ENCODE measurements at regions not wholly inside any gene's neighbourhood (a gene's known extent, or its start where the extent isn't known, plus 50 kb on each side); places are given as distances from the start of the nearest gene placed in this dataset.

DNA sequence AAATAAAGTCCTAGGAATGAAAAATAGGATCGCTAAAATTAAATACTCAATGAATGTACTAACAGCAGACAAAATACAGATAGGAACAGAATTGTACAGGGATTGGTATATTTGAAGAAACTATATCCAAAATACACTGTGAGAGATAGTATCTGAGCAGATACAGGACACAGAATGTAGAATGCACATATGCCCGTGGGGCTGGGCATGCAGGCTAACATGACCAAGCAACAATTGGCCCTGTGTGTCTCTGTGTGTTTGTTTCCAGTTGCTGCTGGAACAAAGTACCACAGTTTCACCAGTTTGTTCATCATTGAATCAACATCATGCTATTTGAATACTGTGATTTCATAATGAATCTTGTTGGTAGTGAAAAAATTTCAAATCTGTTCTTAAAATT, 127.6 kb downstream of the PMAIP1 start:
- Histone ChIP-seq H2AFZ (ENCODE audit: low read length) (no peak overlapping the region), H3K4me1 (ENCODE audit: insufficient read depth, low read length, poor library complexity, severe bottlenecking) (no peaks in the 10 kb centered on the region), H3F3A (ENCODE audit: low read depth) (no peaks in the 10 kb centered on the region), H3K9me3 (ENCODE audit: insufficient read depth, low read depth, low read length) (no peaks in the 10 kb centered on the region), H4K20me1 (ENCODE audit: insufficient read depth, low read length, poor library complexity, severe bottlenecking) (no peaks in the 10 kb centered on the region), H3K9ac (ENCODE audit: low read depth, low read length, poor library complexity, severe bottlenecking) (no peak overlapping the region), H3K27me3 (ENCODE audit: insufficient read depth, low read length, poor library complexity, severe bottlenecking) (no peaks in the 10 kb centered on the region), H3K79me2 (ENCODE audit: insufficient read depth, low read length) (no peaks in the 10 kb centered on the region), H3K4me3 (ENCODE audit: low read length, poor library complexity, severe bottlenecking) (no peak overlapping the region), H3K36me3 (ENCODE audit: insufficient read depth, low read length) (no peaks in the 10 kb centered on the region), H3K4me2 (ENCODE audit: low read depth, low read length, poor library complexity, severe bottlenecking) (no peak overlapping the region), H3K9me2 (replicated peaks; ENCODE audit: low read depth, low read length) (no peaks in the 10 kb centered on the region)
- TF ChIP-seq, protein P1, sequence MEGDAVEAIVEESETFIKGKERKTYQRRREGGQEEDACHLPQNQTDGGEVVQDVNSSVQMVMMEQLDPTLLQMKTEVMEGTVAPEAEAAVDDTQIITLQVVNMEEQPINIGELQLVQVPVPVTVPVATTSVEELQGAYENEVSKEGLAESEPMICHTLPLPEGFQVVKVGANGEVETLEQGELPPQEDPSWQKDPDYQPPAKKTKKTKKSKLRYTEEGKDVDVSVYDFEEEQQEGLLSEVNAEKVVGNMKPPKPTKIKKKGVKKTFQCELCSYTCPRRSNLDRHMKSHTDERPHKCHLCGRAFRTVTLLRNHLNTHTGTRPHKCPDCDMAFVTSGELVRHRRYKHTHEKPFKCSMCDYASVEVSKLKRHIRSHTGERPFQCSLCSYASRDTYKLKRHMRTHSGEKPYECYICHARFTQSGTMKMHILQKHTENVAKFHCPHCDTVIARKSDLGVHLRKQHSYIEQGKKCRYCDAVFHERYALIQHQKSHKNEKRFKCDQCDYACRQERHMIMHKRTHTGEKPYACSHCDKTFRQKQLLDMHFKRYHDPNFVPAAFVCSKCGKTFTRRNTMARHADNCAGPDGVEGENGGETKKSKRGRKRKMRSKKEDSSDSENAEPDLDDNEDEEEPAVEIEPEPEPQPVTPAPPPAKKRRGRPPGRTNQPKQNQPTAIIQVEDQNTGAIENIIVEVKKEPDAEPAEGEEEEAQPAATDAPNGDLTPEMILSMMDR (conservative IDR thresholded peaks at IDR 0.05; ENCODE audit: low read length) = no peak

DNA sequence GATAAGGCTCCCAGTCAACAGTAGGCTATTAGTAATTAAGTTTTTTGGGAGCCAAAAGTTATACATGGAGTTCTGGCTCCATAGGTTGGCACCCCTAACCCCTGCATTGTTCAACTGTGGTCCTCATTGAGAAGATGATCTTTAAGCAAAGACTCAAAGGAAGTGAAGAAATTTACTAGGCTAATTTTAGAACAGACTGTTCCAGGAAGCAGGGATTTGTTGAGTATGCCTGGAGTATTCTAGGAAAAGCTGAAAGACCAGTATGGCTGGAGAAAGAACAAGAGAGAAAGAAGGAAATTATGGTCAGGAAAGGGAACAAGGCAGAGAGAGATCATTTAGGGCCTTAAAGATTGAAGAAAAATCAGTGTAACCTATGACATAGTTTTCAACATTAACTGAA, 125.1 kb downstream of the PMAIP1 start:
- no peak for TF ChIP-seq EZH2phosphoT487 (IDR thresholded peaks at IDR 0.05; ENCODE audit: borderline replicate concordance)
- TF ChIP-seq, protein P1 (conservative IDR thresholded peaks at IDR 0.05; ENCODE audit: low read length) = no peak
- no peaks in the 10 kb centered on the region for H3F3A ChIP-seq (ENCODE audit: low read depth)
- H3K4me3 ChIP-seq (ENCODE audit: low read length, poor library complexity, severe bottlenecking) = no peak overlapping the region
- no peaks in the 10 kb centered on the region for H3K4me1 ChIP-seq (ENCODE audit: insufficient read depth, low read length, poor library complexity, severe bottlenecking)
- no peak overlapping the region for H3K9ac ChIP-seq (ENCODE audit: low read depth, low read length, poor library complexity, severe bottlenecking)
- H3K9me2 ChIP-seq (replicated peaks; ENCODE audit: low read depth, low read length) = no peaks in the 10 kb centered on the region
- H3K27me3 ChIP-seq (ENCODE audit: insufficient read depth, low read length, poor library complexity, severe bottlenecking) = no peaks in the 10 kb centered on the region
- no peaks in the 10 kb centered on the region for H3K36me3 ChIP-seq (ENCODE audit: insufficient read depth, low read length)
- H2AFZ ChIP-seq (ENCODE audit: low read length) = no peak overlapping the region
- H3K79me2 ChIP-seq (ENCODE audit: insufficient read depth, low read length) = no peaks in the 10 kb centered on the region
- no peaks in the 10 kb centered on the region for H4K20me1 ChIP-seq (ENCODE audit: insufficient read depth, low read length, poor library complexity, severe bottlenecking)
- no peak overlapping the region for H3K4me2 ChIP-seq (ENCODE audit: low read depth, low read length, poor library complexity, severe bottlenecking)
- H3K9me3 ChIP-seq (ENCODE audit: insufficient read depth, low read depth, low read length) = no peaks in the 10 kb centered on the region

DNA sequence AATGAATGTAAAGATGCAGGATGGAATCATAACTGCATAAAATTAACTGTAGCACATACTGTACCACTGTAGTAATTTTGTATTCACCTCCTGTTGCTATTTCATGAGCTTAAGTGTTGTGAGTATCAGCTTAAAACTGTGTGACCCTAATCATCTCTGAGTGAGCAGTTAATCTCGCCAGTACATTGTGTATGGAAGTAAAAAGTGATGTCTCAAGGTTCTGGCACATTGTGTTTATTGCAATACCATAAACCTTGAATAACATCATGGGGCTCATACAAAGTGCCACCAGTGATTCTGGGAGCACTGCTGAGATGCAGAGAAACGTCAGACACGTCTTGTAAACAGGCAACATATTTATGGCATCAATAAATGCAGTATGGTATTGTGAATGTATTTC, 124.5 kb downstream of the PMAIP1 start:
- no peak overlapping the region for H3K4me3 ChIP-seq (ENCODE audit: low read length, poor library complexity, severe bottlenecking)
- no peaks in the 10 kb centered on the region for H4K20me1 ChIP-seq (ENCODE audit: insufficient read depth, low read length, poor library complexity, severe bottlenecking)
- no peak overlapping the region for H3K9ac ChIP-seq (ENCODE audit: low read depth, low read length, poor library complexity, severe bottlenecking)
- no peak overlapping the region for H3K4me2 ChIP-seq (ENCODE audit: low read depth, low read length, poor library complexity, severe bottlenecking)
- H3K36me3 ChIP-seq (ENCODE audit: insufficient read depth, low read length) = no peaks in the 10 kb centered on the region
- no peaks in the 10 kb centered on the region for H3K9me2 ChIP-seq (replicated peaks; ENCODE audit: low read depth, low read length)
- TF ChIP-seq EZH2phosphoT487 (IDR thresholded peaks at IDR 0.05; ENCODE audit: borderline replicate concordance) = no peak
- TF ChIP-seq, protein P1 (conservative IDR thresholded peaks at IDR 0.05; ENCODE audit: low read length) = no peak
- no peaks in the 10 kb centered on the region for H3K27me3 ChIP-seq (ENCODE audit: insufficient read depth, low read length, poor library complexity, severe bottlenecking)
- H3F3A ChIP-seq (ENCODE audit: low read depth) = no peaks in the 10 kb centered on the region
- no peak overlapping the region for H2AFZ ChIP-seq (ENCODE audit: low read length)
- no peaks in the 10 kb centered on the region for H3K9me3 ChIP-seq (ENCODE audit: insufficient read depth, low read depth, low read length)
- no peaks in the 10 kb centered on the region for H3K4me1 ChIP-seq (ENCODE audit: insufficient read depth, low read length, poor library complexity, severe bottlenecking)
- H3K79me2 ChIP-seq (ENCODE audit: insufficient read depth, low read length) = no peaks in the 10 kb centered on the region

Data from Loucy (cell line).